HEK293 (cell line): ENCODE measurements at regions not wholly inside any gene's neighbourhood (a gene's known extent, or its start where the extent isn't known, plus 50 kb on each side); places are given as distances from the start of the nearest gene placed in this dataset.

ENCODE experiments used
- CTCF ChIA-PET: fragments of 350-600 bp; formaldehyde crosslinking; extraction: SDS; loops from one replicate; lab custom pipeline; 2021; ENCODE audit warnings: antibody characterized with exemption; lab: Yijun Ruan, JAX
- POLR2A ChIA-PET: fragments of 300-600 bp; formaldehyde crosslinking; extraction: SDS; loops from one replicate; lab custom pipeline; 2020; ENCODE audit warnings: antibody characterized with exemption, inconsistent platforms; lab: Yijun Ruan, JAX
- H3K27ac ChIP-seq: fragments of 200-500 bp; sonication (Bioruptor generic); 2 replicates; pipeline ENCODE4 v1.5.1; 2014; ENCODE audit warnings: low read depth, low read length, control low read depth, inconsistent platforms; ENCODE audit errors: extremely low read depth
- H3K36me3 ChIP-seq, 2 experiments: fragments of 200-500 bp in 1 of 2; sonication (Bioruptor generic) in 1 of 2; 1 replicate in 1 of 2; 2 replicates in 1 of 2; pipeline ENCODE4 v1.5.1; 2014 to 2017; ENCODE audit warnings: inconsistent platforms in 2 of 2, low read length in 2 of 2; ENCODE audit not compliant: control insufficient read depth in 2 of 2, insufficient read depth in 1 of 2
- H3K4me1 ChIP-seq: fragments of 200-500 bp; sonication (Bioruptor generic); 2 replicates; pipeline ENCODE4 v1.5.1; 2014; ENCODE audit warnings: mild to moderate bottlenecking, low read length, inconsistent platforms; ENCODE audit not compliant: control insufficient read depth, insufficient read depth
- H3K4me3 ChIP-seq: 2 replicates; pipeline ENCODE4 v1.5.1; 2011; ENCODE audit warnings: low read depth, mild to moderate bottlenecking, control low read depth, low read length, moderate library complexity
- H3K9me3 ChIP-seq: fragments of 200-500 bp; sonication (Bioruptor generic); 2 replicates; pipeline ENCODE4 v1.5.1; 2014; ENCODE audit warnings: low read depth, low read length, inconsistent platforms; ENCODE audit not compliant: control insufficient read depth, insufficient read depth
- GLI2 ChIP-seq: fragments of 450-650 bp; formaldehyde crosslinking; IDR thresholded peaks from 2 replicates; pipeline ENCODE4; 2017; ENCODE audit warnings: missing biosample characterization, missing genetic modification characterization, low read depth, borderline replicate concordance
- GLIS2 ChIP-seq: fragments of 450-650 bp; formaldehyde crosslinking; IDR thresholded peaks from 2 replicates; pipeline ENCODE4 v1.5.1; 2016; ENCODE audit warnings: missing biosample characterization, missing genetic modification characterization
- HOXD13 ChIP-seq: sonication (generic); formaldehyde crosslinking; IDR thresholded peaks from 2 replicates; pipeline ENCODE4 v1.8.0; 2022; ENCODE audit warnings: missing genetic modification reagents, borderline replicate concordance
- MZF1 ChIP-seq: fragments of 450-650 bp; formaldehyde crosslinking; IDR thresholded peaks from 2 replicates; pipeline ENCODE4 v1.5.1; 2017; ENCODE audit warnings: missing biosample characterization, missing genetic modification characterization, borderline replicate concordance
- ZBTB48 ChIP-seq: fragments of 450-650 bp; formaldehyde crosslinking; IDR thresholded peaks from 2 replicates; pipeline ENCODE4 v1.5.1; 2016; ENCODE audit warnings: missing biosample characterization, missing genetic modification characterization
- ZEB2 ChIP-seq: fragments of 450-650 bp; formaldehyde crosslinking; IDR thresholded peaks from 2 replicates; pipeline ENCODE4 v1.5.1; 2016; ENCODE audit warnings: missing biosample characterization, missing genetic modification characterization
- ZNF114 ChIP-seq: fragments of 450-650 bp; formaldehyde crosslinking; IDR thresholded peaks from 2 replicates; pipeline ENCODE4 v1.5.0; 2017; ENCODE audit warnings: missing biosample characterization, missing genetic modification characterization
- ZNF394 ChIP-seq: fragments of 450-650 bp; formaldehyde crosslinking; IDR thresholded peaks from 2 replicates; pipeline ENCODE4 v1.5.1; 2016; ENCODE audit warnings: missing biosample characterization, missing genetic modification characterization, mild to moderate bottlenecking, moderate library complexity, borderline replicate concordance
- ZNF555 ChIP-seq: fragments of 450-650 bp; formaldehyde crosslinking; conservative IDR thresholded peaks from 2 replicates; pipeline ENCODE4 v1.5.1; 2017; ENCODE audit warnings: missing biosample characterization, mild to moderate bottlenecking, missing genetic modification characterization, inconsistent platforms
- ZNF626 ChIP-seq: fragments of 450-650 bp; sonication (Bioruptor Pico); formaldehyde crosslinking; IDR thresholded peaks from 2 replicates; pipeline ENCODE4 v1.5.1; 2018; ENCODE audit warnings: missing biosample characterization, missing genetic modification characterization, inconsistent platforms
- ZNF777 ChIP-seq: fragments of 450-650 bp; formaldehyde crosslinking; IDR thresholded peaks from 2 replicates; pipeline ENCODE4 v1.5.1; 2017; ENCODE audit warnings: missing biosample characterization, missing genetic modification characterization, borderline replicate concordance
- ZNF785 ChIP-seq: fragments of 450-650 bp; formaldehyde crosslinking; IDR thresholded peaks from 2 replicates; pipeline ENCODE4 v1.5.1; 2016; ENCODE audit warnings: missing biosample characterization, missing genetic modification characterization
- ZSCAN30 ChIP-seq: fragments of 450-650 bp; IDR thresholded peaks from 2 replicates; pipeline ENCODE4 v1.5.1; 2018; ENCODE audit warnings: missing biosample characterization, mild to moderate bottlenecking, missing genetic modification characterization, moderate library complexity
- TF ChIP-seq, protein P1 (sequence below): fragments of 450-650 bp; formaldehyde crosslinking; IDR thresholded peaks from 2 replicates; pipeline ENCODE4 v1.5.1; 2016; ENCODE audit warnings: missing biosample characterization, missing genetic modification characterization
- TF ChIP-seq, protein P2 (sequence below): fragments of 450-650 bp; formaldehyde crosslinking; IDR thresholded peaks from 2 replicates; pipeline ENCODE4 v1.5.1; 2016; ENCODE audit warnings: missing biosample characterization, missing genetic modification characterization, borderline replicate concordance
- TF ChIP-seq, protein P3 (sequence below): fragments of 450-650 bp; formaldehyde crosslinking; IDR thresholded peaks from 2 replicates; pipeline ENCODE4 v1.5.1; 2016; ENCODE audit warnings: missing biosample characterization, missing genetic modification characterization, low read depth
- TF ChIP-seq, protein P4 (sequence below): fragments of 450-650 bp; formaldehyde crosslinking; IDR thresholded peaks from 2 replicates; pipeline ENCODE4 v1.5.1; 2017; ENCODE audit warnings: missing biosample characterization, missing genetic modification characterization
- TF ChIP-seq, protein P5 (sequence below): fragments of 450-650 bp; formaldehyde crosslinking; IDR thresholded peaks from 2 replicates; pipeline ENCODE4 v1.5.1; 2016; ENCODE audit warnings: missing biosample characterization, missing genetic modification characterization

DNA sequence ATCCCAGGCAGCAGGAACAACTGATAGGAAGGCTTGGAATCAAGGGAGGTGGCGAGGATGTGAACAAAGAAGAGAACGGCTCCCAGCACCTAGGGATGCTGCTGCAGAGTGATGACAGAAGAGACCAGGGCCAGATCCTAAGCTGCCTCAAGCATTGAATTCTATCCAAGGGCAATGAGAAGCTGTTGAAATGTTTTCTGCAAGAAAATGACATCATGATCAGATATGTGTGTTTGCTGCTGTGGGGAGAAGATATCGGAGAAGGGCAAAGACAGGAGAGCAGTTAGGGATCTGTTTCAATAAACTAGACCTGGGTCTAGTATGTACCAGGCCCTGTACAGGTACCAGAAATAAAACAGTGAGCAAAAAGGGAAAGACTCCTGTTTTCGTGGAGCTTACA, 194.7 kb upstream of the RAB4A start:
- H3K36me3 ChIP-seq = no peaks in the 10 kb centered on the region
- H3K27ac ChIP-seq = no peak overlapping the region
- POLR2A ChIA-PET = interaction anchor here (1.2 to 1.9 kb wide), 3 partner anchors 16 to 72 kb away, joined by 3 to 4 read pairs (median 3); no protein-coding TSS in a partner anchor
- peaks cover 2% of the 10 kb centered on the region; the same call in 1 of the 2 replicates for H3K4me1 ChIP-seq
- TF ChIP-seq ZNF626 (tag by site-specific recombination) (no peak), ZNF785 (tag by site-specific recombination) (no peak), ZEB2 (tag by site-specific recombination) (no peak), ZNF777 (tag by site-specific recombination) (no peak), MZF1 (0 out of 2 replicates have a peak, but pooled peaks have one; percentile 20), ZNF114 (tag by site-specific recombination) (no peak), GLIS2 (tag by site-specific recombination) (no peak), ZNF555 (tag by site-specific recombination) (no peak), ZBTB48 (peak; percentile 57; the same call in 1 of the 2 replicates), ZNF394 (tag by site-specific recombination) (no peak), HOXD13 (CRISPR knock-in tag) (no peak), GLI2 (tag by site-specific recombination) (no peak), ZSCAN30 (no peak)
- TF ChIP-seq, protein P1, sequence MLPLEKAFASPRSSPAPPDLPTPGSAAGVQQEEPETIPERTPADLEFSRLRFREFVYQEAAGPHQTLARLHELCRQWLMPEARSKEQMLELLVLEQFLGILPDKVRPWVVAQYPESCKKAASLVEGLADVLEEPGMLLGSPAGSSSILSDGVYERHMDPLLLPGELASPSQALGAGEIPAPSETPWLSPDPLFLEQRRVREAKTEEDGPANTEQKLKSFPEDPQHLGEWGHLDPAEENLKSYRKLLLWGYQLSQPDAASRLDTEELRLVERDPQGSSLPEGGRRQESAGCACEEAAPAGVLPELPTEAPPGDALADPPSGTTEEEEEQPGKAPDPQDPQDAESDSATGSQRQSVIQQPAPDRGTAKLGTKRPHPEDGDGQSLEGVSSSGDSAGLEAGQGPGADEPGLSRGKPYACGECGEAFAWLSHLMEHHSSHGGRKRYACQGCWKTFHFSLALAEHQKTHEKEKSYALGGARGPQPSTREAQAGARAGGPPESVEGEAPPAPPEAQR (tag by site-specific recombination) = no peak
- TF ChIP-seq, protein P2, sequence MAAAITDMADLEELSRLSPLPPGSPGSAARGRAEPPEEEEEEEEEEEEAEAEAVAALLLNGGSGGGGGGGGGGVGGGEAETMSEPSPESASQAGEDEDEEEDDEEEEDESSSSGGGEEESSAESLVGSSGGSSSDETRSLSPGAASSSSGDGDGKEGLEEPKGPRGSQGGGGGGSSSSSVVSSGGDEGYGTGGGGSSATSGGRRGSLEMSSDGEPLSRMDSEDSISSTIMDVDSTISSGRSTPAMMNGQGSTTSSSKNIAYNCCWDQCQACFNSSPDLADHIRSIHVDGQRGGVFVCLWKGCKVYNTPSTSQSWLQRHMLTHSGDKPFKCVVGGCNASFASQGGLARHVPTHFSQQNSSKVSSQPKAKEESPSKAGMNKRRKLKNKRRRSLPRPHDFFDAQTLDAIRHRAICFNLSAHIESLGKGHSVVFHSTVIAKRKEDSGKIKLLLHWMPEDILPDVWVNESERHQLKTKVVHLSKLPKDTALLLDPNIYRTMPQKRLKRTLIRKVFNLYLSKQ (tag by site-specific recombination) = no peak
- TF ChIP-seq, protein P3, sequence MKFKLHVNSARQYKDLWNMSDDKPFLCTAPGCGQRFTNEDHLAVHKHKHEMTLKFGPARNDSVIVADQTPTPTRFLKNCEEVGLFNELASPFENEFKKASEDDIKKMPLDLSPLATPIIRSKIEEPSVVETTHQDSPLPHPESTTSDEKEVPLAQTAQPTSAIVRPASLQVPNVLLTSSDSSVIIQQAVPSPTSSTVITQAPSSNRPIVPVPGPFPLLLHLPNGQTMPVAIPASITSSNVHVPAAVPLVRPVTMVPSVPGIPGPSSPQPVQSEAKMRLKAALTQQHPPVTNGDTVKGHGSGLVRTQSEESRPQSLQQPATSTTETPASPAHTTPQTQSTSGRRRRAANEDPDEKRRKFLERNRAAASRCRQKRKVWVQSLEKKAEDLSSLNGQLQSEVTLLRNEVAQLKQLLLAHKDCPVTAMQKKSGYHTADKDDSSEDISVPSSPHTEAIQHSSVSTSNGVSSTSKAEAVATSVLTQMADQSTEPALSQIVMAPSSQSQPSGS (tag by site-specific recombination) = peak; percentile 80
- TF ChIP-seq, protein P4, sequence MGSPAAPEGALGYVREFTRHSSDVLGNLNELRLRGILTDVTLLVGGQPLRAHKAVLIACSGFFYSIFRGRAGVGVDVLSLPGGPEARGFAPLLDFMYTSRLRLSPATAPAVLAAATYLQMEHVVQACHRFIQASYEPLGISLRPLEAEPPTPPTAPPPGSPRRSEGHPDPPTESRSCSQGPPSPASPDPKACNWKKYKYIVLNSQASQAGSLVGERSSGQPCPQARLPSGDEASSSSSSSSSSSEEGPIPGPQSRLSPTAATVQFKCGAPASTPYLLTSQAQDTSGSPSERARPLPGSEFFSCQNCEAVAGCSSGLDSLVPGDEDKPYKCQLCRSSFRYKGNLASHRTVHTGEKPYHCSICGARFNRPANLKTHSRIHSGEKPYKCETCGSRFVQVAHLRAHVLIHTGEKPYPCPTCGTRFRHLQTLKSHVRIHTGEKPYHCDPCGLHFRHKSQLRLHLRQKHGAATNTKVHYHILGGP (tag by site-specific recombination) = no peak
- TF ChIP-seq, protein P5, sequence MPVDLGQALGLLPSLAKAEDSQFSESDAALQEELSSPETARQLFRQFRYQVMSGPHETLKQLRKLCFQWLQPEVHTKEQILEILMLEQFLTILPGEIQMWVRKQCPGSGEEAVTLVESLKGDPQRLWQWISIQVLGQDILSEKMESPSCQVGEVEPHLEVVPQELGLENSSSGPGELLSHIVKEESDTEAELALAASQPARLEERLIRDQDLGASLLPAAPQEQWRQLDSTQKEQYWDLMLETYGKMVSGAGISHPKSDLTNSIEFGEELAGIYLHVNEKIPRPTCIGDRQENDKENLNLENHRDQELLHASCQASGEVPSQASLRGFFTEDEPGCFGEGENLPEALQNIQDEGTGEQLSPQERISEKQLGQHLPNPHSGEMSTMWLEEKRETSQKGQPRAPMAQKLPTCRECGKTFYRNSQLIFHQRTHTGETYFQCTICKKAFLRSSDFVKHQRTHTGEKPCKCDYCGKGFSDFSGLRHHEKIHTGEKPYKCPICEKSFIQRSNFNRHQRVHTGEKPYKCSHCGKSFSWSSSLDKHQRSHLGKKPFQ (tag by site-specific recombination) = no peak
- TF ChIP-seq, all 188 proteins: peak for 3
- no peak overlapping the region for H3K4me3 ChIP-seq
- no peaks in the 10 kb centered on the region for H3K9me3 ChIP-seq
- CTCF ChIA-PET = interaction anchor here (0.8 to 1.7 kb wide), 2 partner anchors 8 to 44 kb away, joined by 4 to 5 read pairs; no protein-coding TSS in a partner anchor
